Skeletal muscle tissue (tissue), 3 donors: ENCODE measurements at regions not wholly inside any gene's neighbourhood (a gene's known extent, or its start where the extent isn't known, plus 50 kb on each side); places are given as distances from the start of the nearest gene placed in this dataset.

Experiments
- H3K27ac ChIP-seq: one replicate; pipeline ENCODE4 v1.7.0; 2013; ENCODE audit warnings: mild to moderate bottlenecking, low read depth, low read length, inconsistent platforms
- H3K27me3 ChIP-seq, 3 donors: one replicate each; pipeline ENCODE4 v1.7.0; 2013; ENCODE audit warnings: low read length in 3 of 3; ENCODE audit not compliant: control insufficient read depth in 3 of 3, insufficient read depth in 3 of 3
- H3K36me3 ChIP-seq, 3 donors: one replicate each; pipeline ENCODE4 v1.7.0; 2013; ENCODE audit warnings: low read length in 3 of 3; ENCODE audit not compliant: control insufficient read depth in 3 of 3, insufficient read depth in 3 of 3
- H3K4me1 ChIP-seq, 3 donors: one replicate each; pipeline ENCODE4 v1.7.0; 2013; ENCODE audit warnings: low read length in 3 of 3, mild to moderate bottlenecking in 3 of 3; ENCODE audit not compliant: control insufficient read depth in 3 of 3, insufficient read depth in 3 of 3
- H3K4me3 ChIP-seq, 3 donors: one replicate each; pipeline ENCODE4 v1.7.0; 2013; ENCODE audit warnings: low read length in 3 of 3
- H3K9ac ChIP-seq, 3 donors: one replicate each; pipeline ENCODE4 v1.7.0; 2013; ENCODE audit warnings: low read length in 3 of 3, mild to moderate bottlenecking in 3 of 3, moderate library complexity in 2 of 3, low read depth in 1 of 3
- H3K9me3 ChIP-seq, 3 donors: one replicate each; pipeline ENCODE4 v1.7.0; 2013; ENCODE audit warnings: low read length in 3 of 3; ENCODE audit not compliant: control insufficient read depth in 3 of 3
- donor health status: Osteomylitis.

DNA sequence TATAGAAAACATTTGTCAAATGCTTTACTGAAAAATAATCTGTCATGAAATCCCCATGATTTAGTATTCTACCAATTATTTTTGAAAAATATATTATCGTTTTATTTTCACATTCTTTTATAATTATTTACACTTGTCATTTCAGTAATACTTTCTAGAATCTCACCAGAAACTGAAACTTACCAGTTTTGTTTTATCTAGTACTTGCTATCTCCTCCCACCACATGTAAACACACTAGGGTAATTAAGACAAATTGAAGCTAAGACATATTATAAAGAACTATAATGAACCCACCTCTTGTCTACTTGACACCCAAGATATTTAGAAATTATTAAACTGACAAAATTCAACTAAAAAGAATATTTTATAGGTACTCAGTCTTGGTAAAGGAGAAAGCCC is 51.5 kb upstream of the GRM3 start:
- H3K9me3 ChIP-seq, result no peaks in the 10 kb centered on the region
- no peak overlapping the region for H3K4me3 ChIP-seq
- H3K4me1 ChIP-seq, result no peaks in the 10 kb centered on the region
- H3K27me3 ChIP-seq, result no peaks in the 10 kb centered on the region
- H3K27ac ChIP-seq, result no peak overlapping the region
- no peaks in the 10 kb centered on the region for H3K36me3 ChIP-seq
- H3K9ac ChIP-seq, result no peak overlapping the region

DNA sequence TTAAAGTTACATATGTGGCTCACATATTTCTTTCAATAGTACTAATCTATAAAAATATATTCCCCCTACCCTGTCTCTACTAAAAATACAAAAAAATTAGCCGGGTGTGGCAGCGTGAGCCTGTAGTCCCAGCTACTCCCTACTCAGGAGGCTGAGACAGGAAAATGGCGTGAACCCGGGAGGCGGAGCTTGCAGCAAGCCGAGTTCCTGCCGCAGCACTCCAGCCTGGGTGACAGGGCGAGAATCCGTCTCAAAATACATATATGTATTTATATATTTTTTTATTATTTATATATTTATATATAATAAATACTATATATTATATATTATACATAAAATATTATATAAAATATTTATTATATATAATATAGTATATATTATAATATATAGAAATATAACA is 69.7 kb upstream of the GRM3 start:
- H3K27ac ChIP-seq, result no peak overlapping the region
- no peak overlapping the region for H3K4me3 ChIP-seq
- no peaks in the 10 kb centered on the region for H3K9me3 ChIP-seq
- no peak overlapping the region for H3K9ac ChIP-seq
- no peaks in the 10 kb centered on the region for H3K36me3 ChIP-seq
- no peaks in the 10 kb centered on the region for H3K4me1 ChIP-seq
- no peaks in the 10 kb centered on the region for H3K27me3 ChIP-seq

DNA sequence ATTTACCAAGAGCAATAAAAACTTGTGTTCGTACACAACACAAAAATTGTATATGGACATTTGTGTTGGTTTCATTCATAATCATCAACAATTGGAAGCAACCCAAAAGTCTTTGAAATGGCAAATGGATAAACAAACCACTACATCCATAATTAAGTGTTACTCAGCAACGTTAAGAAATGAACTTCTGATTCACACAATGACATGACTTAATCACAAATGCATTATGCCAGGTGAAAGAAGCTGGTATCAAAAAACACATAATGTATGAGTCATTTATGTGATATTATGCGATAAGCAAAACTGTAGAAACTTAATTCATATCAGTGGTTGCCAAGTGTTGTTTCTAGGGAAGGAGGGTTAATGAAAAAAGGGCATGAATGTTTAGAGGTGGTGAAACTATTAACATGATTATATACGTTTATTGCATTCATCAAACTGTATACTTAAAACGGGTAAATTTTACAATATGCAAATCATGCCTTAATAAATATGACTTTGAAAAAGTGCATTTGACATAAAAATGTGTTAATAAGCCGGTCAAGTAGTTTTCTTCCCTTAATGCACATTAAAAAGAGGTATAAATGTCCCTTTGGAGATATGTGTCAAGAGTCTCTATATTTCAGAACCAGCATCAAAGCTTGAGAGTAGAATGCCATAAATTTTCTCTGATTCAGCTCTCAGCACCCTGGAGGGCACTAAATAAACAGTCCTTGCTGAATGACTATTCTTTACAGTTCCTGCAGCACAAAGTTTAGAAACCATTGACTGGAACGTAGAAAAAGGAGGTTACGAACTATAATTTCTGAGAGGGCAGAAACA is 84.8 kb upstream of the GRM3 start:
- Histone ChIP-seq H3K9me3 (no peaks in the 10 kb centered on the region), H3K4me3 (no peak overlapping the region), H3K4me1 (no peaks in the 10 kb centered on the region), H3K36me3 (no peaks in the 10 kb centered on the region), H3K27me3 (no peaks in the 10 kb centered on the region), H3K27ac (no peak overlapping the region), H3K9ac (no peak overlapping the region)

DNA sequence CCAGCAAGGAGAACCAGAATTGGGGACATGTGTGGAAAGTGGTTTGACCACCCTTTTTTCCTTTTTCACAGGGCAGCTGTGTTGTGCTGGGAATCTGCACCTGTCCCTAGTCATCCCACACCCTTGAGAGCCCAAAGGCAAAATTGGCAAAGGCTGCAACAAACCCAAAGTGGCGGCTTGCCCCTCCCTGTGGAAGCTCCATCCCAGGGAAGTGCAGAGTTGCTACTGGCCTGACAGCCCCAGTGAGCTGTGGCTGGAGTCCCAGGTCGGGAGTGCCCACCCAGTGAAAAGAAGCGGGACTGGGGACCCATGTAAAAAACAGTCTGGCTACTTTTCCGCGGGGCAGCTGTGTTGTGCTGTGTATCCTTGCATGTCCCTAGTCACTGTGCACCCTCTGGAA is 109.1 kb upstream of the GRM3 start:
- H3K36me3 ChIP-seq, result no peaks in the 10 kb centered on the region
- H3K27me3 ChIP-seq, result no peaks in the 10 kb centered on the region
- H3K4me3 ChIP-seq, result no peak overlapping the region
- H3K27ac ChIP-seq, result no peak overlapping the region
- H3K9ac ChIP-seq, result no peak overlapping the region
- no peaks in the 10 kb centered on the region for H3K9me3 ChIP-seq
- no peaks in the 10 kb centered on the region for H3K4me1 ChIP-seq

DNA sequence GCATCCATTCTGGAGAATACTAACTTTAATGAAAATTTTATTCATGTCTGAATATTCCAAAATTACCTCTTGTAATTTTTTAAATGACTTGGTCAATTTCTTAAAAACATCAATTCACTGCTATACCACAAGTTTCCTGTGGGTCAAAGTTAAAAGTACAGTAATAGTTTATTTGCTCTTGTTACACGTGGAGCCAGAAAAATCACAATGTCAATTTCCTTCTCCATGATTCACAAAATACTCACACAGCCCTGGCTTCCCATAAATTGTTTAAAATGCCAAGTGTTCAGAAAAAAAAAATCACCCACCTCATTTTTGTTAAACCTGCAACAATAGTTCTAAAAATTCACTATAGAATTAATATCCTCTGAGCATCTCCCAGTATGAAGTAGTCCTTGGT is 139.5 kb upstream of the GRM3 start:
- Histone ChIP-seq H3K9ac (no peak overlapping the region), H3K36me3 (no peaks in the 10 kb centered on the region), H3K27me3 (no peaks in the 10 kb centered on the region), H3K4me1 (no peaks in the 10 kb centered on the region), H3K27ac (no peak overlapping the region), H3K4me3 (no peak overlapping the region), H3K9me3 (no peaks in the 10 kb centered on the region)

DNA sequence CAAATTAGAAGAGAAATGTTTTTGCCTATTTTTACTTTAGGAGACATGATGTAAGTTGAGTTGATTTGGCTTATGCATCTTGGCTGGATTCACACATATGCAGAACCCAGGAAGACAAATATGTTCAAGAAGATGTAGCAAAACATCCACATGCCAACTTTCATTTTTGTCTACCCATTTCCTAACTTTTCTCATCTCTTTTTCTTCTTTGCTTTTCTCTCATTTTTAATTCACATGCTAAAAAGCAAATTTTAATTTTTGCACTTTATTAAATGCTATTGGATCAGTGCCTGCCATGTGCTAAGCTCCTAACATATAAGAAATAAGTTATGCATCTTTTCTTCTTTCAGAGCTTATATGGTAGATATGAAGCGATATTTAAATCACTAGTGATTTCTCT is 143.7 kb upstream of the GRM3 start:
- Histone ChIP-seq H3K4me3 (no peak overlapping the region), H3K9me3 (no peaks in the 10 kb centered on the region), H3K36me3 (no peaks in the 10 kb centered on the region), H3K4me1 (no peaks in the 10 kb centered on the region), H3K27me3 (no peaks in the 10 kb centered on the region), H3K27ac (no peak overlapping the region), H3K9ac (no peak overlapping the region)

DNA sequence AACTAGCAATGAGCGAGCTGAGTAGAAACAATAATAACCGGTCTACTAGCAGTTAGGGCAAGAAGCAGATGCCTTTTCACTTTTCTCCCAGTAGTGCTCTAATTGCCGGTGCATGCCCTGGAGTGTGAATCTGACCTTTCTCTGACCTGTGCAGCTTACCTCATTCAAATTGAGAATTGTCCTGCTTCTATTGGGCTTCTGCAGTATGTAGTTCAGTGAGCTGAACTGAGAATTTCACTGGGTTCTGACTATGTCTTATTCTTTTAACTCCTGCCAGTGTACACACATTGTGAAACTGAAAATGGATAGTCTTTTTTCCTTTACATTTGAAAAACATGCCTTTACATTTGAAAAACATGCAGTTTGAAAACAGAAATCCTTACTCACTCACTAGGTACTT is 157.9 kb upstream of the GRM3 start:
- no peaks in the 10 kb centered on the region for H3K36me3 ChIP-seq
- H3K9me3 ChIP-seq, result no peaks in the 10 kb centered on the region
- H3K4me1 ChIP-seq, result no peaks in the 10 kb centered on the region
- H3K4me3 ChIP-seq, result no peak overlapping the region
- no peak overlapping the region for H3K27ac ChIP-seq
- no peaks in the 10 kb centered on the region for H3K27me3 ChIP-seq
- no peak overlapping the region for H3K9ac ChIP-seq

DNA sequence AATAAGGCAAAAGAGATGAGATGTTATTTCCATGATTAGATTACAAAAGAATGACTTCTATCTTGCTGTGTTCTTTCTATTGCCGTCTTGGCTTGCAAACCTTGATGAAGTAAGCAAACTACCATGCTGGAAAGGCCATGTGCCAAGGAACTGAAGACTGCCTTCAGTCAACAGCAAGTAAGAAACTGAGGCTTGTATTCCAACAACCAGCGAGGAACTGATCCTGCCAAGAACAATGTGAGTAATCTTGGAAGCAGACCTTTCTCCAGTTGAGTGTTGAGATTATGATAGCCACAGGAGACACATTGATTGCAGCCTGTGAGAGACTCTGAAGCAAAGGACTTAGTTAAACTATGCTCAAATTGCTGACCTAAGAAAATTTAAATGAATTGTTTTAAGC is 164.6 kb upstream of the GRM3 start:
- Histone ChIP-seq H3K9me3 (no peaks in the 10 kb centered on the region), H3K27me3 (no peaks in the 10 kb centered on the region), H3K36me3 (no peaks in the 10 kb centered on the region), H3K27ac (no peak overlapping the region), H3K4me3 (no peak overlapping the region), H3K4me1 (no peaks in the 10 kb centered on the region), H3K9ac (no peak overlapping the region)

DNA sequence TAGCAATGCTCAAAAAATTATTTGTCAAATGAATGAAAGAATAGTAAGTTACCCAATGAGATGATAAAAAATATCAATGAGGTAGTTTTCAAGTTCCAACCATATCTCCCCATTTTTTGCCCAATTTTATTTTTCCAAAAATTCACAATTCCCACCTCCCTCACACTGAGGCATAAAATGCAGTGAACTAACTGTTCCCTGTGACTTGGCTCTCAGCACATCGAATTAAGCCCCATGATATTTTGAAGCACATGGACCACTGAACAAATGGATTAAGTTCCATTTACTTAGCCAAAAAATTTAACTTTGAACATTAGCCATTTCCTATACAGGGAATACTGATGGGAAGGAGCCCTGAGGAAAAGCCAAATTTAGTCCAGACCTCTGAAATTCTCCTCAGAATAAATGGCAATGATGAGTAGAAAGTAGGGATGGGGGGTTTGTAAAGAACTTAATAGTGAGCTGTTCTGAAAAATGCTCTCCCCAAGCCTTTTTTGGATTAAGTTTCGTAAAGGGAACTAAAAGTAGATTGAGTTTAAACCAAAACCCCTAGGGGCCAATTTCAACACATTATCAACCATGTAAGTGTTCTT is 166.3 kb upstream of the GRM3 start:
- Histone ChIP-seq H3K9ac (no peak overlapping the region), H3K9me3 (no peaks in the 10 kb centered on the region)

DNA sequence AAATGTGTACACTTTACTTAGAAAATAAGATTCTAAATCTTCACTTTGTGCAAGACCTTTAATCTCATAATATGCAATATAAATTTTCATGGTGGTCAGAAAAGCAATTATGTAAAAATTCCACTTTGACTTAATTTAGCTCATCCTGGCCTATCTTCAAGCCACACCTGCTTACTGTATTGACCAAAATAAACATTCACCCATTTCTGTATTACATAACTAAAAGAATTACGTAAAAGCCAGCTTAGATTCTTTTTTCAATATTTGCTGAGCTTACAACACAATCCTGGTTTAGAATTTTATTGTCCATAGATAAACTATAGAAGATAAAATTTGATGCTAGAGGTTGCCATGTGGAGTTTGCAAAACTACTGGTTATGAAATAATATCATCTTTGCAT is 172.9 kb upstream of the GRM3 start:
- Histone ChIP-seq H3K9ac (no peak overlapping the region), H3K4me1 (no peaks in the 10 kb centered on the region), H3K27ac (no peak overlapping the region), H3K4me3 (no peak overlapping the region), H3K27me3 (no peaks in the 10 kb centered on the region), H3K36me3 (no peaks in the 10 kb centered on the region), H3K9me3 (no peaks in the 10 kb centered on the region)

More for the DNA sequence above, 166.3 kb upstream of the GRM3 start:
- Histone ChIP-seq H3K27me3 (no peaks in the 10 kb centered on the region), H3K4me1 (no peaks in the 10 kb centered on the region), H3K4me3 (no peak overlapping the region), H3K27ac (no peak overlapping the region), H3K36me3 (no peaks in the 10 kb centered on the region)
